GM12878 (cell line): ENCODE measurements at regions not wholly inside any gene's neighbourhood (a gene's known extent, or its start where the extent isn't known, plus 50 kb on each side); places are given as distances from the start of the nearest gene placed in this dataset.

Experiments
- BHLHE40 ChIP-seq, 2 experiments: fragments of 450-650 bp in 1 of 2; IDR thresholded peaks; 2 replicates each; pipeline ENCODE4 v1.6.1; 2011 to 2017; ENCODE audit warnings: low read depth in 2 of 2, borderline replicate concordance in 1 of 2, improper control_type of control experiment in 1 of 2, low read length in 1 of 2, mild to moderate bottlenecking in 1 of 2
- DPF2 ChIP-seq: fragments of 450-650 bp; IDR thresholded peaks from 2 replicates; pipeline ENCODE4 v1.6.1; 2017; ENCODE audit warnings: mild to moderate bottlenecking
- EP300 ChIP-seq, 2 experiments: fragments of 150-350 bp in 1 of 2; IDR thresholded peaks; 2 replicates each; pipeline ENCODE4 v1.6.1; 2011 to 2012; ENCODE audit warnings: low read depth in 2 of 2, low read length in 2 of 2, borderline replicate concordance in 1 of 2, improper control_type of control experiment in 1 of 2, inconsistent platforms in 1 of 2; ENCODE audit not compliant: control insufficient read depth in 1 of 2
- GABPA ChIP-seq: IDR thresholded peaks from 2 replicates; pipeline ENCODE4 v1.6.1; 2014; ENCODE audit warnings: antibody characterized with exemption, low read depth, mild to moderate bottlenecking, inconsistent platforms
- IKZF2 ChIP-seq, 2 experiments: fragments of 450-650 bp; IDR thresholded peaks; 2 replicates each; pipeline ENCODE4 v1.6.1; 2017; ENCODE audit warnings: mild to moderate bottlenecking in 2 of 2, moderate library complexity in 2 of 2
- KAT2A ChIP-seq: conservative IDR thresholded peaks from 2 replicates; pipeline ENCODE4 v1.6.1; 2011; ENCODE audit warnings: low read depth, low read length; ENCODE audit not compliant: control insufficient read depth
- NFIC ChIP-seq: IDR thresholded peaks from 2 replicates; pipeline ENCODE4 v1.6.1; 2012; ENCODE audit warnings: low read depth, mild to moderate bottlenecking, inconsistent platforms, low read length, moderate library complexity
- NFYA ChIP-seq: IDR thresholded peaks from 2 replicates; pipeline ENCODE4 v1.6.1; 2011; ENCODE audit warnings: low read depth, mild to moderate bottlenecking, low read length, improper control_type of control experiment, borderline replicate concordance
- POLR2A ChIP-seq: IDR thresholded peaks from 2 replicates; pipeline ENCODE4 v1.6.1; 2011; ENCODE audit warnings: low read depth, mild to moderate bottlenecking, low read length
- POLR2AphosphoS5 ChIP-seq: IDR thresholded peaks from 2 replicates; pipeline ENCODE4 v1.6.1; 2011; ENCODE audit warnings: mild to moderate bottlenecking, low read length, inconsistent platforms
- ZNF274 ChIP-seq: IDR thresholded peaks from one replicate; pipeline ENCODE4 v1.8.0; 2011; ENCODE audit not compliant: insufficient read length, insufficient read depth
- TF ChIP-seq, protein P1 (sequence below): IDR thresholded peaks from 2 replicates; pipeline ENCODE4 v1.6.1; 2011; ENCODE audit warnings: low read depth, low read length, improper control_type of control experiment, borderline replicate concordance
- TF ChIP-seq, protein P2 (sequence below), 3 experiments: IDR thresholded peaks in 2 of 3; conservative IDR thresholded peaks in 1 of 3; 2 replicates each; pipeline ENCODE4 v1.5.1; 2011; ENCODE audit warnings: low read depth in 3 of 3, low read length in 3 of 3, mild to moderate bottlenecking in 3 of 3, control low read depth in 2 of 3, moderate library complexity in 2 of 3, inconsistent platforms in 1 of 3, mixed read lengths in 1 of 3; ENCODE audit not compliant: control insufficient read depth in 2 of 3, insufficient read depth in 1 of 3; ENCODE audit errors: extremely low read depth in 1 of 3

DNA sequence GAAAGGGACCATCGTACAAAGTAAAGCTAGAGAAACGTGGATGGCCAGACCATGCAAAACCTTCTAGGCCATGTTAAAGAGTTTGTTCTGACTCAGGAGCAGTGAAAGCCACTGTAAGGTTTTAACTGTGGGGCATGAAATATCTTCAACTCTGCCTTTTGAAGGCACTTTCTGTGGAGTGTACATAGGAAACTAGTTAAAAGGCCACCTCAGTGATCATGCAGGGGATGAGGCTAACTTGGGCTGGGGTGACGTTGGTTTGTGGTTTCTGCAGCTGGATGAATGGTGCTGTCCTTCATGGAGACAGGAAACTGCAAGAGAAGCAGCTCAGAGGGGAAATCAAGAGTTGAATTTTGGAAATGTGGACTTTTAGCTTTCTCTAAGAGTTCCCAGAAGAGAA is 190.7 kb downstream of the CDCA7 start:
- TF ChIP-seq, protein P1, sequence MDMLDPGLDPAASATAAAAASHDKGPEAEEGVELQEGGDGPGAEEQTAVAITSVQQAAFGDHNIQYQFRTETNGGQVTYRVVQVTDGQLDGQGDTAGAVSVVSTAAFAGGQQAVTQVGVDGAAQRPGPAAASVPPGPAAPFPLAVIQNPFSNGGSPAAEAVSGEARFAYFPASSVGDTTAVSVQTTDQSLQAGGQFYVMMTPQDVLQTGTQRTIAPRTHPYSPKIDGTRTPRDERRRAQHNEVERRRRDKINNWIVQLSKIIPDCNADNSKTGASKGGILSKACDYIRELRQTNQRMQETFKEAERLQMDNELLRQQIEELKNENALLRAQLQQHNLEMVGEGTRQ, result no peak
- no peak for TF ChIP-seq BHLHE40 (IDR thresholded peaks at IDR 0.05; ENCODE audit: borderline replicate concordance in 1 of 2, low read depth in 2 of 2, low read length in 1 of 2)
- no peak for TF ChIP-seq POLR2A
- TF ChIP-seq, protein P2, sequence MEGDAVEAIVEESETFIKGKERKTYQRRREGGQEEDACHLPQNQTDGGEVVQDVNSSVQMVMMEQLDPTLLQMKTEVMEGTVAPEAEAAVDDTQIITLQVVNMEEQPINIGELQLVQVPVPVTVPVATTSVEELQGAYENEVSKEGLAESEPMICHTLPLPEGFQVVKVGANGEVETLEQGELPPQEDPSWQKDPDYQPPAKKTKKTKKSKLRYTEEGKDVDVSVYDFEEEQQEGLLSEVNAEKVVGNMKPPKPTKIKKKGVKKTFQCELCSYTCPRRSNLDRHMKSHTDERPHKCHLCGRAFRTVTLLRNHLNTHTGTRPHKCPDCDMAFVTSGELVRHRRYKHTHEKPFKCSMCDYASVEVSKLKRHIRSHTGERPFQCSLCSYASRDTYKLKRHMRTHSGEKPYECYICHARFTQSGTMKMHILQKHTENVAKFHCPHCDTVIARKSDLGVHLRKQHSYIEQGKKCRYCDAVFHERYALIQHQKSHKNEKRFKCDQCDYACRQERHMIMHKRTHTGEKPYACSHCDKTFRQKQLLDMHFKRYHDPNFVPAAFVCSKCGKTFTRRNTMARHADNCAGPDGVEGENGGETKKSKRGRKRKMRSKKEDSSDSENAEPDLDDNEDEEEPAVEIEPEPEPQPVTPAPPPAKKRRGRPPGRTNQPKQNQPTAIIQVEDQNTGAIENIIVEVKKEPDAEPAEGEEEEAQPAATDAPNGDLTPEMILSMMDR (IDR thresholded peaks at IDR 0.05 in 2 of 3, conservative IDR thresholded peaks at IDR 0.05 in 1 of 3; ENCODE audit: control insufficient read depth in 2 of 3, extremely low read depth in 1 of 3, insufficient read depth in 1 of 3, low read depth in 3 of 3, low read length in 3 of 3), result no peak
- no peak for TF ChIP-seq ZNF274
- TF ChIP-seq EP300 (IDR thresholded peaks at IDR 0.05; ENCODE audit: borderline replicate concordance in 1 of 2, control insufficient read depth in 1 of 2, low read depth in 2 of 2, low read length in 2 of 2), result no peak
- no peak for TF ChIP-seq NFYA
- TF ChIP-seq POLR2AphosphoS5, result no peak
- TF ChIP-seq DPF2, result no peak
- no peak for TF ChIP-seq KAT2A
- TF ChIP-seq GABPA, result no peak
- TF ChIP-seq NFIC, result no peak
- TF ChIP-seq IKZF2 (IDR thresholded peaks at IDR 0.05), result no peak
